Liver (tissue), 8 donors: ENCODE measurements at regions not wholly inside any gene's neighbourhood (a gene's known extent, or its start where the extent isn't known, plus 50 kb on each side); places are given as distances from the start of the nearest gene placed in this dataset.

Experiments
- DNase-seq: peaks from one replicate; pipeline ENCODE4 v3.0.0-alpha.2; 2017; ENCODE audit warnings: low spot score
- H3K27ac ChIP-seq, 2 donors: one replicate each; pipeline ENCODE4 v1.7.0; 2013; ENCODE audit warnings: inconsistent platforms in 2 of 2, low read length in 2 of 2, control low read depth in 1 of 2, low read depth in 1 of 2, mild to moderate bottlenecking in 1 of 2
- H3K27me3 ChIP-seq, 4 donors: one replicate each; pipeline versions ENCODE4 v1.6.1 to v1.7.0; 2013; ENCODE audit warnings: low read length in 3 of 4, inconsistent platforms in 1 of 4, mild to moderate bottlenecking in 1 of 4, moderate library complexity in 1 of 4; ENCODE audit not compliant: control insufficient read depth in 4 of 4, insufficient read depth in 4 of 4
- H3K36me3 ChIP-seq, 4 donors: one replicate each; pipeline versions ENCODE4 v1.6.1 to v1.7.0; 2013; ENCODE audit warnings: low read length in 3 of 4, mild to moderate bottlenecking in 3 of 4, low read depth in 1 of 4, moderate library complexity in 1 of 4; ENCODE audit not compliant: control insufficient read depth in 4 of 4, insufficient read depth in 3 of 4
- H3K4me1 ChIP-seq, 4 donors: one replicate each; pipeline versions ENCODE4 v1.6.1 to v1.7.0; 2013; ENCODE audit warnings: low read length in 3 of 4, mild to moderate bottlenecking in 3 of 4, moderate library complexity in 1 of 4; ENCODE audit not compliant: control insufficient read depth in 4 of 4, insufficient read depth in 4 of 4
- H3K4me3 ChIP-seq, 3 donors: one replicate each; pipeline versions ENCODE4 v1.6.1 to v1.7.0; 2013; ENCODE audit warnings: low read length in 3 of 3, control low read depth in 1 of 3, low read depth in 1 of 3, mild to moderate bottlenecking in 1 of 3
- H3K9ac ChIP-seq, 2 donors: one replicate each; pipeline ENCODE4 v1.7.0; 2013; ENCODE audit warnings: low read length in 2 of 2, mild to moderate bottlenecking in 2 of 2, moderate library complexity in 2 of 2, control low read depth in 1 of 2, low read depth in 1 of 2
- H3K9me3 ChIP-seq, 4 donors: one replicate each; pipeline versions ENCODE4 v1.6.1 to v1.7.0; 2013; ENCODE audit warnings: low read length in 3 of 4; ENCODE audit not compliant: control insufficient read depth in 4 of 4
- EGR1 ChIP-seq, 2 donors: IDR thresholded peaks; 2 replicates each; pipeline ENCODE4 v1.6.1; 2016 to 2018; ENCODE audit warnings: antibody characterized with exemption in 2 of 2, low read depth in 2 of 2
- FOXA2 ChIP-seq: IDR thresholded peaks from 2 replicates; pipeline ENCODE4 v1.6.1; 2016; ENCODE audit warnings: antibody characterized with exemption
- GABPA ChIP-seq, 2 donors: IDR thresholded peaks in 1 of 2; conservative IDR thresholded peaks in 1 of 2; 2 replicates each; pipeline ENCODE4 v1.6.1; 2016; ENCODE audit warnings: antibody characterized with exemption in 2 of 2, mild to moderate bottlenecking in 1 of 2, moderate library complexity in 1 of 2
- HNF4A ChIP-seq, 2 donors: conservative IDR thresholded peaks; 2 replicates each; pipeline ENCODE4 v1.6.1; 2016; ENCODE audit warnings: antibody characterized with exemption in 2 of 2, mild to moderate bottlenecking in 2 of 2
- HNF4G ChIP-seq: IDR thresholded peaks from 2 replicates; pipeline ENCODE4 v1.6.1; 2016; ENCODE audit warnings: antibody characterized with exemption
- JUND ChIP-seq, 2 donors: IDR thresholded peaks; 2 replicates each; pipeline ENCODE4 v1.6.1; 2016; ENCODE audit warnings: antibody characterized with exemption in 2 of 2
- MAX ChIP-seq: IDR thresholded peaks from 2 replicates; pipeline ENCODE4 v1.6.1; 2016; ENCODE audit warnings: antibody characterized with exemption
- NR2F2 ChIP-seq: IDR thresholded peaks from 2 replicates; pipeline ENCODE4 v1.6.1; 2016; ENCODE audit warnings: antibody characterized with exemption
- RAD21 ChIP-seq, 2 donors: IDR thresholded peaks; 2 replicates each; pipeline ENCODE4 v1.6.1; 2016; ENCODE audit warnings: antibody characterized with exemption in 2 of 2, mild to moderate bottlenecking in 2 of 2
- RXRA ChIP-seq, 2 donors: IDR thresholded peaks; 2 replicates each; pipeline ENCODE4 v1.6.1; 2017 to 2018; ENCODE audit warnings: antibody characterized with exemption in 2 of 2, mild to moderate bottlenecking in 1 of 2
- SP1 ChIP-seq: IDR thresholded peaks from 2 replicates; pipeline ENCODE4 v1.6.1; 2018; ENCODE audit warnings: antibody characterized with exemption, mild to moderate bottlenecking
- TAF1 ChIP-seq: conservative IDR thresholded peaks from 2 replicates; pipeline ENCODE4 v1.6.1; 2016; ENCODE audit warnings: antibody characterized with exemption, mild to moderate bottlenecking
- YY1 ChIP-seq: IDR thresholded peaks from 2 replicates; pipeline ENCODE4 v1.6.1; 2016; ENCODE audit warnings: antibody characterized with exemption, mild to moderate bottlenecking
- WGBS: extraction: QIAGEN DNeasy Blood & Tissue Kit; methylation state at CpG from one replicate; pipeline ENCODE4 v1.1.7; 2013; 5-methylcytosine and 5-hydroxymethylcytosine counted together
- TF ChIP-seq, protein P1 (sequence below): fragments of 150-350 bp; IDR thresholded peaks from 2 replicates; pipeline ENCODE4 v1.5.1; 2017; ENCODE audit warnings: improper control_type of control experiment, low read depth, low read length; ENCODE audit not compliant: missing input control
- TF ChIP-seq, protein P2 (sequence below): IDR thresholded peaks from 2 replicates; pipeline ENCODE4 v1.6.1; 2016; ENCODE audit warnings: antibody characterized with exemption, mild to moderate bottlenecking
- TF ChIP-seq, protein P3 (sequence below): IDR thresholded peaks from 2 replicates; pipeline ENCODE4 v1.6.1; 2016; ENCODE audit warnings: antibody characterized with exemption
- donor health status: healthy.
- donor health status: healthy.
- donor health status: healthy.
- donor health status: healthy.
- donor health status: healthy.

DNA sequence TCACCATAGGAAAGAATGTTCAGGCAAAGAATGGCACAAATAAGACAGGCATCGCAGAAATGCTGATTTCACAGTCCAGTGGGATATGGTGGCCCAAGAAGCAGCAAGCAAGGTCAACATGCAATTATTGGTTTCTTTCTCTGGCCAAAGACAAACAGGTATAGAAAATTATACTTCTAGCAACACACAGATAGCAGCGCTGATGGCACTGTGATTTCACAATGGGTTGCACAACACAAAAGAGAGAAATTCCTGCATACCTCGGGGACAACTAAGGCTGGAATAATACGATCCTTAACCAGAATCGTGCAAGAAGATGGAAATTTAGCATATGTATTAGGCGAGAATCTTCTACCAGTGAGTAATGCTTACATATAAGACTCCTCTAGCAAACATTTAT is 76.3 kb upstream of the NR2F2 start:
- TF ChIP-seq GABPA (IDR thresholded peaks at IDR 0.05 in 1 of 2, conservative IDR thresholded peaks at IDR 0.05 in 1 of 2) = no peak
- TF ChIP-seq, protein P1, sequence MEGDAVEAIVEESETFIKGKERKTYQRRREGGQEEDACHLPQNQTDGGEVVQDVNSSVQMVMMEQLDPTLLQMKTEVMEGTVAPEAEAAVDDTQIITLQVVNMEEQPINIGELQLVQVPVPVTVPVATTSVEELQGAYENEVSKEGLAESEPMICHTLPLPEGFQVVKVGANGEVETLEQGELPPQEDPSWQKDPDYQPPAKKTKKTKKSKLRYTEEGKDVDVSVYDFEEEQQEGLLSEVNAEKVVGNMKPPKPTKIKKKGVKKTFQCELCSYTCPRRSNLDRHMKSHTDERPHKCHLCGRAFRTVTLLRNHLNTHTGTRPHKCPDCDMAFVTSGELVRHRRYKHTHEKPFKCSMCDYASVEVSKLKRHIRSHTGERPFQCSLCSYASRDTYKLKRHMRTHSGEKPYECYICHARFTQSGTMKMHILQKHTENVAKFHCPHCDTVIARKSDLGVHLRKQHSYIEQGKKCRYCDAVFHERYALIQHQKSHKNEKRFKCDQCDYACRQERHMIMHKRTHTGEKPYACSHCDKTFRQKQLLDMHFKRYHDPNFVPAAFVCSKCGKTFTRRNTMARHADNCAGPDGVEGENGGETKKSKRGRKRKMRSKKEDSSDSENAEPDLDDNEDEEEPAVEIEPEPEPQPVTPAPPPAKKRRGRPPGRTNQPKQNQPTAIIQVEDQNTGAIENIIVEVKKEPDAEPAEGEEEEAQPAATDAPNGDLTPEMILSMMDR = no peak
- TF ChIP-seq MAX = no peak
- no peak for TF ChIP-seq NR2F2
- no peak for TF ChIP-seq TAF1
- peak in 1 of 2 donors; percentile 44 for TF ChIP-seq RAD21 (IDR thresholded peaks at IDR 0.05)
- no peak for TF ChIP-seq EGR1 (IDR thresholded peaks at IDR 0.05; ENCODE audit: low read depth in 2 of 2)
- TF ChIP-seq, protein P2, sequence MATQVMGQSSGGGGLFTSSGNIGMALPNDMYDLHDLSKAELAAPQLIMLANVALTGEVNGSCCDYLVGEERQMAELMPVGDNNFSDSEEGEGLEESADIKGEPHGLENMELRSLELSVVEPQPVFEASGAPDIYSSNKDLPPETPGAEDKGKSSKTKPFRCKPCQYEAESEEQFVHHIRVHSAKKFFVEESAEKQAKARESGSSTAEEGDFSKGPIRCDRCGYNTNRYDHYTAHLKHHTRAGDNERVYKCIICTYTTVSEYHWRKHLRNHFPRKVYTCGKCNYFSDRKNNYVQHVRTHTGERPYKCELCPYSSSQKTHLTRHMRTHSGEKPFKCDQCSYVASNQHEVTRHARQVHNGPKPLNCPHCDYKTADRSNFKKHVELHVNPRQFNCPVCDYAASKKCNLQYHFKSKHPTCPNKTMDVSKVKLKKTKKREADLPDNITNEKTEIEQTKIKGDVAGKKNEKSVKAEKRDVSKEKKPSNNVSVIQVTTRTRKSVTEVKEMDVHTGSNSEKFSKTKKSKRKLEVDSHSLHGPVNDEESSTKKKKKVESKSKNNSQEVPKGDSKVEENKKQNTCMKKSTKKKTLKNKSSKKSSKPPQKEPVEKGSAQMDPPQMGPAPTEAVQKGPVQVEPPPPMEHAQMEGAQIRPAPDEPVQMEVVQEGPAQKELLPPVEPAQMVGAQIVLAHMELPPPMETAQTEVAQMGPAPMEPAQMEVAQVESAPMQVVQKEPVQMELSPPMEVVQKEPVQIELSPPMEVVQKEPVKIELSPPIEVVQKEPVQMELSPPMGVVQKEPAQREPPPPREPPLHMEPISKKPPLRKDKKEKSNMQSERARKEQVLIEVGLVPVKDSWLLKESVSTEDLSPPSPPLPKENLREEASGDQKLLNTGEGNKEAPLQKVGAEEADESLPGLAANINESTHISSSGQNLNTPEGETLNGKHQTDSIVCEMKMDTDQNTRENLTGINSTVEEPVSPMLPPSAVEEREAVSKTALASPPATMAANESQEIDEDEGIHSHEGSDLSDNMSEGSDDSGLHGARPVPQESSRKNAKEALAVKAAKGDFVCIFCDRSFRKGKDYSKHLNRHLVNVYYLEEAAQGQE = no peak
- no peak for TF ChIP-seq SP1
- TF ChIP-seq HNF4A (conservative IDR thresholded peaks at IDR 0.05) = peak in 1 of 2 donors; percentile 14
- Histone ChIP-seq H3K9ac (no peak overlapping the region), H3K4me1 (peaks cover 0 to 5% (median 1%) of the 10 kb centered on the region in 4 donors), H3K27me3 (no peaks in the 10 kb centered on the region), H3K9me3 (no peaks in the 10 kb centered on the region), H3K4me3 (no peak overlapping the region), H3K36me3 (no peaks in the 10 kb centered on the region), H3K27ac (no peak overlapping the region)
- no peak for DNase-seq
- 55% methylated on average over 6 of the region's 6 CpGs for WGBS

DNA sequence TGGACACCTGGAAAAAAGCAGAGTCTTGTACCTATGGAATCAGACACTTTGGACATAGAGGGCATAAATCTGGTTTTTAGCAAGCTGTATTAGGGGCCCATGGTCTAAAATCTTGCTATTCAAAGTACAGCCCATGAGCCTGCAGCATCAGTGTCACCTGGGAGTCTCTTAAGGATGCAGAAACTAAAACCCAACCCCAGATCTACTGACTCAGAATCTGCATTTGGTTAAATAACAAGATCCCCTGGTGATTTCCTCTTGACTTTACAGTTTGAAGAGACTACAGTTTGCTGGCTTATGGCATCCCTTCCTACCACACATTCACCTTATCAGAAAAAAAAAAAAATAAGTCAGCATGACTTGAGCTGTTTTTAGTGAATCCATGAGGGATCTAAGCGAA is 74.9 kb upstream of the NR2F2 start:
- DNase-seq = no peak
- 100% methylated on average over 1 of the region's 1 CpG for WGBS

More for the DNA sequence above, 74.9 kb upstream of the NR2F2 start:
- Histone ChIP-seq H3K9ac (no peak overlapping the region), H3K4me3 (no peak overlapping the region), H3K9me3 (no peaks in the 10 kb centered on the region), H3K27me3 (no peaks in the 10 kb centered on the region), H3K36me3 (no peaks in the 10 kb centered on the region), H3K4me1 (peaks cover 0 to 5% (median 2%) of the 10 kb centered on the region in 4 donors), H3K27ac (no peak overlapping the region)
- TF ChIP-seq RXRA (IDR thresholded peaks at IDR 0.05) (no peak), YY1 (no peak), HNF4G (no peak), HNF4A (conservative IDR thresholded peaks at IDR 0.05) (no peak), GABPA (IDR thresholded peaks at IDR 0.05 in 1 of 2, conservative IDR thresholded peaks at IDR 0.05 in 1 of 2) (no peak), SP1 (no peak), JUND (IDR thresholded peaks at IDR 0.05) (no peak), EGR1 (IDR thresholded peaks at IDR 0.05; ENCODE audit: low read depth in 2 of 2) (no peak), FOXA2 (no peak), RAD21 (IDR thresholded peaks at IDR 0.05) (no peak), NR2F2 (no peak), MAX (no peak), TAF1 (no peak)
- TF ChIP-seq, protein P2 = no peak
- TF ChIP-seq, protein P1 = no peak
- TF ChIP-seq, protein P3, sequence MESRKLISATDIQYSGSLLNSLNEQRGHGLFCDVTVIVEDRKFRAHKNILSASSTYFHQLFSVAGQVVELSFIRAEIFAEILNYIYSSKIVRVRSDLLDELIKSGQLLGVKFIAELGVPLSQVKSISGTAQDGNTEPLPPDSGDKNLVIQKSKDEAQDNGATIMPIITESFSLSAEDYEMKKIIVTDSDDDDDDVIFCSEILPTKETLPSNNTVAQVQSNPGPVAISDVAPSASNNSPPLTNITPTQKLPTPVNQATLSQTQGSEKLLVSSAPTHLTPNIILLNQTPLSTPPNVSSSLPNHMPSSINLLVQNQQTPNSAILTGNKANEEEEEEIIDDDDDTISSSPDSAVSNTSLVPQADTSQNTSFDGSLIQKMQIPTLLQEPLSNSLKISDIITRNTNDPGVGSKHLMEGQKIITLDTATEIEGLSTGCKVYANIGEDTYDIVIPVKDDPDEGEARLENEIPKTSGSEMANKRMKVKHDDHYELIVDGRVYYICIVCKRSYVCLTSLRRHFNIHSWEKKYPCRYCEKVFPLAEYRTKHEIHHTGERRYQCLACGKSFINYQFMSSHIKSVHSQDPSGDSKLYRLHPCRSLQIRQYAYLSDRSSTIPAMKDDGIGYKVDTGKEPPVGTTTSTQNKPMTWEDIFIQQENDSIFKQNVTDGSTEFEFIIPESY = no peak
